ENCODE measurements at regions not wholly inside any gene's neighbourhood (a gene's known extent, or its start where the extent isn't known, plus 50 kb on each side); places are given as distances from the start of the nearest gene placed in this dataset.

GRCh38 chr2:57987835-57988573, 58.6 kb upstream of the VRK2 start:
- no peak for DNase-seq

GRCh38 chr2:57990118-57990725, 56.4 kb upstream of the VRK2 start:
- DNase-seq: no peak
